ENCODE measurements at regions not wholly inside any gene's neighbourhood (a gene's known extent, or its start where the extent isn't known, plus 50 kb on each side); places are given as distances from the start of the nearest gene placed in this dataset.

DNA sequence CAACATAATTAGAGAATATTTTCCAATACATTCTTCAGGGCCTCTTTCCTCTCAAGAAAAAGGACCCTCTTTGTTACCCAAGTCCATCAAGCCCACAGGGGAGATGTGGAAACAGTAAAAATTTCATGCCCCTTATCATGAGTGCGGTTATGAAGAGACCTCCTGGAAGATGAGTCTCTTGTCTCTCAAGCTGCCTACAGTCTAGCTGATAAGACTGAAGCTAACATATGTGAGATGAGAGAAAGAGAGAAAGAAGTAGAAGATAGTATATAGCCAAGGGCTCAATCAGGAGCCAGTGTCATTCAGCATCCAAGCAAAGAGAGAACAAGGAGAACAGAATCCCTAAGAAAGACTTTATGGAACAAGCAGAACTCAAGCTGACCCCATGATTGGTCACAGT is 75.9 kb upstream of the CABCOCO1 start:
- POLR2A ChIA-PET (ENCODE audit: partially characterized antibody): no interaction called here
- DNase-seq (ENCODE audit: low read depth in 1 of 2, low spot score in 2 of 2) (no peak), FAIRE-seq (no peak)
- Histone ChIP-seq H3K18ac (ENCODE audit: extremely low read depth, low read length) (no peak overlapping the region), H2AFZ (ENCODE audit: low read length) (no peak overlapping the region), H3K79me2 (ENCODE audit: control insufficient read depth in 1 of 2, insufficient read depth in 2 of 2, low read length in 2 of 2) (no peaks in the 10 kb centered on the region), H3K9me3 (ENCODE audit: insufficient read depth in 2 of 2, low read depth in 1 of 2, low read length in 1 of 2) (no peaks in the 10 kb centered on the region), H2BK12ac (ENCODE audit: low read depth, low read length) (no peak overlapping the region), H2BK15ac (ENCODE audit: low read length) (no peak overlapping the region), H4K8ac (ENCODE audit: extremely low read depth, insufficient read depth, low read length) (no peak overlapping the region), H3K36me3 (ENCODE audit: control insufficient read depth in 2 of 4, insufficient read depth in 4 of 4, low read length in 3 of 4) (no peaks in the 10 kb centered on the region), H3K27ac (ENCODE audit: low read depth, low read length) (no peak overlapping the region), H3K27me3 (replicated peaks in 1 of 4; ENCODE audit: control insufficient read depth in 3 of 4, extremely low read depth in 1 of 4, insufficient read depth in 3 of 4, low read length in 3 of 4) (no peaks in the 10 kb centered on the region), H2BK5ac (ENCODE audit: low read depth, low read length) (no peak overlapping the region), H2BK20ac (ENCODE audit: low read length) (no peak overlapping the region), H3K4me1 (replicated peaks in 1 of 4; ENCODE audit: control insufficient read depth in 3 of 4, insufficient read depth in 4 of 4, low read length in 3 of 4) (no peaks in the 10 kb centered on the region), H3K4ac (replicated peaks; ENCODE audit: insufficient read length, low read depth, low read length) (no peak overlapping the region), H4K5ac (ENCODE audit: insufficient read length, low read depth, low read length) (no peak overlapping the region), H4K20me1 (replicated peaks in 1 of 2; ENCODE audit: control insufficient read depth in 1 of 2, insufficient read depth in 2 of 2, low read length in 2 of 2) (no peaks in the 10 kb centered on the region), H3K4me2 (ENCODE audit: insufficient read depth in 1 of 2, low read depth in 2 of 2, low read length in 2 of 2) (no peak overlapping the region), H3K14ac (ENCODE audit: insufficient read length) (no peak overlapping the region), H3K23me2 (ENCODE audit: low read depth, low read length) (no peaks in the 10 kb centered on the region), H3K23ac (ENCODE audit: insufficient read length) (no peak overlapping the region), H4K91ac (replicated peaks; ENCODE audit: insufficient read length, low read length) (no peak overlapping the region), H3K79me1 (ENCODE audit: low read depth, low read length) (no peaks in the 10 kb centered on the region), H3K56ac (replicated peaks; ENCODE audit: insufficient read length, low read depth, low read length) (no peak overlapping the region), H2AK5ac (ENCODE audit: low read depth, low read length) (no peak overlapping the region), H3K4me3 (ENCODE audit: extremely low read depth in 1 of 4, insufficient read depth in 2 of 4, low read depth in 3 of 4, low read length in 4 of 4) (no peak overlapping the region), H3K9ac (replicated peaks in 1 of 4; ENCODE audit: extremely low read depth in 1 of 4, low read depth in 3 of 4, low read length in 3 of 4) (no peak overlapping the region), H2BK120ac (replicated peaks; ENCODE audit: low read depth, low read length) (no peak overlapping the region)
- WGBS, 2 experiments (ENCODE audit: extremely low coverage in 1 of 2, insufficient coverage in 1 of 2, insufficient read length in 1 of 2, insufficient replicate concordance in 2 of 2, low coverage in 1 of 2, low lambda C conversion rate in 2 of 2, missing lambda C conversion rate in 1 of 2): 86% methylated on average over 1 of the region's 1 CpG; no CpG with 5 or more reads in 1 of the 2 experiments
- CTCF ChIA-PET (ENCODE audit: partially characterized antibody): interaction anchor here (1.1 kb wide), 1 partner anchor 9 kb away, joined by 4 read pairs; no protein-coding TSS in a partner anchor
- TF ChIP-seq TAF7 (optimal IDR thresholded peaks at IDR 0.05; ENCODE audit: borderline replicate concordance, low read depth, low read length) (no peak), RBBP5 (IDR thresholded peaks at IDR 0.05; ENCODE audit: borderline replicate concordance, low read depth, low read length) (no peak), GTF2F1 (IDR thresholded peaks at IDR 0.05; ENCODE audit: borderline replicate concordance, low read depth, low read length) (no peak), CHD2 (IDR thresholded peaks at IDR 0.05; ENCODE audit: low read length) (no peak), MAFK (IDR thresholded peaks at IDR 0.05; ENCODE audit: low read depth, low read length) (no peak), RXRA (IDR thresholded peaks at IDR 0.05; ENCODE audit: insufficient read depth, low read depth, low read length) (no peak), SP2 (IDR thresholded peaks at IDR 0.05; ENCODE audit: low read length) (no peak), CBX5 (IDR thresholded peaks at IDR 0.05; ENCODE audit: low read depth, low read length) (no peak), NRF1 (IDR thresholded peaks at IDR 0.05; ENCODE audit: low read depth, low read length) (no peak), ASH2L (IDR thresholded peaks at IDR 0.05; ENCODE audit: low read length) (no peak), CEBPB (IDR thresholded peaks at IDR 0.05; ENCODE audit: low read depth, low read length) (no peak)
- TF ChIP-seq, protein P1, sequence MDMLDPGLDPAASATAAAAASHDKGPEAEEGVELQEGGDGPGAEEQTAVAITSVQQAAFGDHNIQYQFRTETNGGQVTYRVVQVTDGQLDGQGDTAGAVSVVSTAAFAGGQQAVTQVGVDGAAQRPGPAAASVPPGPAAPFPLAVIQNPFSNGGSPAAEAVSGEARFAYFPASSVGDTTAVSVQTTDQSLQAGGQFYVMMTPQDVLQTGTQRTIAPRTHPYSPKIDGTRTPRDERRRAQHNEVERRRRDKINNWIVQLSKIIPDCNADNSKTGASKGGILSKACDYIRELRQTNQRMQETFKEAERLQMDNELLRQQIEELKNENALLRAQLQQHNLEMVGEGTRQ (IDR thresholded peaks at IDR 0.05; ENCODE audit: low read length): no peak
- TF ChIP-seq, protein P2, sequence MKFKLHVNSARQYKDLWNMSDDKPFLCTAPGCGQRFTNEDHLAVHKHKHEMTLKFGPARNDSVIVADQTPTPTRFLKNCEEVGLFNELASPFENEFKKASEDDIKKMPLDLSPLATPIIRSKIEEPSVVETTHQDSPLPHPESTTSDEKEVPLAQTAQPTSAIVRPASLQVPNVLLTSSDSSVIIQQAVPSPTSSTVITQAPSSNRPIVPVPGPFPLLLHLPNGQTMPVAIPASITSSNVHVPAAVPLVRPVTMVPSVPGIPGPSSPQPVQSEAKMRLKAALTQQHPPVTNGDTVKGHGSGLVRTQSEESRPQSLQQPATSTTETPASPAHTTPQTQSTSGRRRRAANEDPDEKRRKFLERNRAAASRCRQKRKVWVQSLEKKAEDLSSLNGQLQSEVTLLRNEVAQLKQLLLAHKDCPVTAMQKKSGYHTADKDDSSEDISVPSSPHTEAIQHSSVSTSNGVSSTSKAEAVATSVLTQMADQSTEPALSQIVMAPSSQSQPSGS (IDR thresholded peaks at IDR 0.05; ENCODE audit: low read length): no peak

All from H1 (cell line).